ENCODE measurements at regions not wholly inside any gene's neighbourhood (a gene's known extent, or its start where the extent isn't known, plus 50 kb on each side); places are given as distances from the start of the nearest gene placed in this dataset.

DNA sequence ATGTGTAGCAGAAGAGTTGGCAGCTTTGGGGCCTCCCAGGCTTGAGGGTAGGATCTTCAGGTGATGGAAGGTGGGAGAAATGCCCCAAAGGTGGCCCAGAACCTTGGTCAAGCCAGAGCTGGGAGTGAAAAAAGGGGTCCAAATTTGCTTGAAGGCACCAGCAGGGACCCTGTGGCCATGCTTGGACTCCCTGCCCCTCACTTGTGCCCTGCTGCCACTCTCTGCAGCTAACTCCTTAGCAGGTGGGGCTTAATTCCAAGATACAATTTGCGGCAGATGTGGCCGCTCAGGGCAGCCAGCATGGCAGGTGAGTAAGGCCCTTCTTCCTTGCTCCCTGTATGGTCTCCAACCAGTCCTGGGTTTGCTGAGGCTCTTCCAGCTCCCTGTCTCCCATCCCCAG is 51.3 kb upstream of the ADRA1D start:
- ChIA-PET POLR2A (no interaction called here), CTCF (interaction anchor here (1.1 kb wide), 1 partner anchor 218 kb away, joined by 3 read pairs; no protein-coding TSS in a partner anchor)
- no peaks in the 10 kb centered on the region for H3K36me3 ChIP-seq (ENCODE audit: control insufficient read depth in 4 of 4, insufficient read depth in 4 of 4, low read length in 3 of 4)
- no peak overlapping the region for H3K4me3 ChIP-seq (ENCODE audit: control insufficient read depth in 1 of 7, extremely low read depth in 1 of 7, insufficient read depth in 4 of 7, low read depth in 2 of 7, low read length in 6 of 7)
- H3K27ac ChIP-seq (ENCODE audit: insufficient read depth in 1 of 2, low read depth in 1 of 2, low read length in 2 of 2, poor library complexity in 1 of 2, severe bottlenecking in 2 of 2) = no peak overlapping the region
- H3K4me1 ChIP-seq (ENCODE audit: control extremely low read depth in 1 of 4, control insufficient read depth in 4 of 4, insufficient read depth in 4 of 4, low read length in 3 of 4) = peaks cover 0 to 3% (median 0%) of the 10 kb centered on the region in 4 experiments
- DNase-seq = no peak
- H3K27me3 ChIP-seq (replicated peaks in 2 of 5; ENCODE audit: control insufficient read depth in 4 of 5, insufficient read depth in 5 of 5, low read length in 4 of 5) = no peaks in the 10 kb centered on the region
- 100% methylated on average over 1 of the region's 2 CpGs for WGBS (ENCODE audit: insufficient coverage)
- peaks cover 0 to 2% (median 0%) of the 10 kb centered on the region in 5 experiments for H3K9me3 ChIP-seq (ENCODE audit: control extremely low read depth in 1 of 5, control insufficient read depth in 4 of 5, insufficient read depth in 2 of 5, low read depth in 1 of 5, low read length in 4 of 5)

DNA sequence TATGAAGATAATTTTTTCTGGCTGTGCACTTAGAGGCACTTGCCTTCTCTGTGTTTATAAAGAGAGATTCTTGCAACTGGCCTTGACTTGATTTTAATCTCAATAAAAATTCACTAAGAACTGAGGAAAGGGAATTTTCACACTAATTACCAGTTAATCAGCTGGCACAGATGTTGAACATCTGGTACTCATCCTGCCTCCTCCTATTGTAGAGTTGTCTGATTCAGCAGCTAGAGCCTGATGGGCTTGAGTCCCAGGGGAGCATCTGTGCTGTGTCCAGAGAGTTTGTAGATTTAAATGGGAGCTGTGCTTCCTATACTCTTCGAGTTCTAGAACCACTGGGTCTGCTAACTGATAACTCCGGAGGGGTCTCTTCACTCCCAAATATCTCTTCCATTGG is 50.7 kb upstream of the ADRA1D start:
- Histone ChIP-seq H3K4me3 (ENCODE audit: control insufficient read depth in 1 of 7, extremely low read depth in 1 of 7, insufficient read depth in 4 of 7, low read depth in 2 of 7, low read length in 6 of 7) (no peak overlapping the region), H3K27ac (ENCODE audit: insufficient read depth in 1 of 2, low read depth in 1 of 2, low read length in 2 of 2, poor library complexity in 1 of 2, severe bottlenecking in 2 of 2) (no peak overlapping the region), H3K9me3 (ENCODE audit: control extremely low read depth in 1 of 5, control insufficient read depth in 4 of 5, insufficient read depth in 2 of 5, low read depth in 1 of 5, low read length in 4 of 5) (peaks cover 0 to 2% (median 0%) of the 10 kb centered on the region in 5 experiments), H3K4me1 (ENCODE audit: control extremely low read depth in 1 of 4, control insufficient read depth in 4 of 4, insufficient read depth in 4 of 4, low read length in 3 of 4) (peaks cover 0 to 3% (median 0%) of the 10 kb centered on the region in 4 experiments), H3K27me3 (replicated peaks in 2 of 5; ENCODE audit: control insufficient read depth in 4 of 5, insufficient read depth in 5 of 5, low read length in 4 of 5) (no peaks in the 10 kb centered on the region), H3K36me3 (ENCODE audit: control insufficient read depth in 4 of 4, insufficient read depth in 4 of 4, low read length in 3 of 4) (no peaks in the 10 kb centered on the region)
- DNase-seq = no peak
- CTCF ChIA-PET = interaction anchor here (1.1 kb wide), 1 partner anchor 219 kb away, joined by 3 read pairs; no protein-coding TSS in a partner anchor
- WGBS (ENCODE audit: insufficient coverage) = 95% methylated on average over 2 of the region's 2 CpGs
- POLR2A ChIA-PET = no interaction called here

DNA sequence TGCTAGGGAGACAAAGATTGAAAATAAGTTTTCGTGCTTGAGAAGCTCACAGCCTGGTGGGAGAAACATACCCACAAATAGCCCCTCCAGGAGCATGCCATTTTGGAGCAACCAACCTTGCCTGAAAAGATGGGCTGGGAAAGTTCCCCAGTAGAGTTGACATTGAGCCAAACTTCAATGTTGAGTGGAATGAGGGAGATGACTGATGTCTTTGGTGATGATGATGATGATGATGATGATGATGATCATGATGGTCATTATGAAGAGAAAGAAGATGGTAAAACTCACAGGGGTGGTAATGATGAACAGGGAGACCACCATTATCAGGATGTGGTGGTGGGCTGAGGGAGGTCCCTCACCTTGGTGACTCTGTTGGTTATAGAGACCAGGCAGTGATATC is 50.1 kb upstream of the ADRA1D start:
- POLR2A ChIA-PET = no interaction called here

More for the DNA sequence above, 50.1 kb upstream of the ADRA1D start:
- WGBS (ENCODE audit: insufficient coverage) = 86% methylated on average over 1 of the region's 1 CpG
- DNase-seq = no peak
- peaks cover 0 to 2% (median 0%) of the 10 kb centered on the region in 5 experiments for H3K9me3 ChIP-seq (ENCODE audit: control extremely low read depth in 1 of 5, control insufficient read depth in 4 of 5, insufficient read depth in 2 of 5, low read depth in 1 of 5, low read length in 4 of 5)
- H3K4me1 ChIP-seq (ENCODE audit: control extremely low read depth in 1 of 4, control insufficient read depth in 4 of 4, insufficient read depth in 4 of 4, low read length in 3 of 4) = peaks cover 0 to 3% (median 0%) of the 10 kb centered on the region in 4 experiments
- H3K4me3 ChIP-seq (ENCODE audit: control insufficient read depth in 1 of 7, extremely low read depth in 1 of 7, insufficient read depth in 4 of 7, low read depth in 2 of 7, low read length in 6 of 7) = no peak overlapping the region
- no peak overlapping the region for H3K27ac ChIP-seq (ENCODE audit: insufficient read depth in 1 of 2, low read depth in 1 of 2, low read length in 2 of 2, poor library complexity in 1 of 2, severe bottlenecking in 2 of 2)
- H3K27me3 ChIP-seq (replicated peaks in 2 of 5; ENCODE audit: control insufficient read depth in 4 of 5, insufficient read depth in 5 of 5, low read length in 4 of 5) = no peaks in the 10 kb centered on the region
- no peaks in the 10 kb centered on the region for H3K36me3 ChIP-seq (ENCODE audit: control insufficient read depth in 4 of 4, insufficient read depth in 4 of 4, low read length in 3 of 4)
- CTCF ChIA-PET = no interaction called here

All from common myeloid progenitor, CD34-positive (primary cell).